Endothelial cell of umbilical vein (primary cell): ENCODE measurements at regions not wholly inside any gene's neighbourhood (a gene's known extent, or its start where the extent isn't known, plus 50 kb on each side); places are given as distances from the start of the nearest gene placed in this dataset.

Experiments used
- BruUV-seq: library from RNA; stranded (reverse); fragments of 400-500 nt; replicated peaks from 2 replicates; lab custom pipeline; 2021; lab: Mats Ljungman, UMichigan
- CTCF ChIA-PET: fragments of 300-600, 350-600 bp; sonication (Branson Sonifier 250); formaldehyde crosslinking; loops from one replicate; lab custom pipeline; 2021; ENCODE audit warnings: antibody characterized with exemption, inconsistent platforms; lab: Charles Lee
- POLR2A ChIA-PET: fragments of 300-600, 350-600 bp; sonication (Branson Sonifier 250); formaldehyde crosslinking; loops from one replicate; lab custom pipeline; 2021; ENCODE audit warnings: antibody characterized with exemption, inconsistent platforms; lab: Charles Lee
- DNase-seq: peaks from one replicate; pipeline ENCODE4 v3.0.0-alpha.2; 2011; ENCODE audit warnings: low read depth, low spot score
- FAIRE-seq: peaks from 2 replicates; lab custom pipeline; 2011; peaks lifted over from hg19 to GRCh38; lab: Jason Lieb, UNC
- H2AFZ ChIP-seq: 2 replicates; pipeline ENCODE4 v1.6.0; 2012; ENCODE audit warnings: low read depth, low read length, control low read depth, inconsistent platforms
- H3K27ac ChIP-seq: 2 replicates; pipeline ENCODE4 v1.5.1; 2011; ENCODE audit warnings: low read depth, mild to moderate bottlenecking, control low read depth, low read length, moderate library complexity; ENCODE audit not compliant: insufficient read depth
- H3K27me3 ChIP-seq, 2 experiments: 2 replicates each; pipeline versions ENCODE4 v1.6.0 to v1.6.1; 2011; ENCODE audit warnings: low read length in 2 of 2, mixed read lengths in 1 of 2; ENCODE audit not compliant: control insufficient read depth in 2 of 2, insufficient read depth in 2 of 2
- H3K36me3 ChIP-seq, 2 experiments: 2 replicates in 1 of 2; 3 replicates in 1 of 2; pipeline ENCODE4 v1.5.1; 2011; ENCODE audit warnings: low read length in 2 of 2, mild to moderate bottlenecking in 1 of 2, moderate library complexity in 1 of 2; ENCODE audit not compliant: control insufficient read depth in 2 of 2, insufficient read depth in 2 of 2; ENCODE audit errors: extremely low read depth in 1 of 2
- H3K4me1 ChIP-seq: 3 replicates; pipeline ENCODE4 v1.5.1; 2011; ENCODE audit warnings: mild to moderate bottlenecking, low read length; ENCODE audit not compliant: control insufficient read depth, insufficient read depth; ENCODE audit errors: extremely low read depth
- H3K4me2 ChIP-seq: 2 replicates; pipeline ENCODE4 v1.6.1; 2011; ENCODE audit warnings: low read length, control low read depth, mixed read lengths; ENCODE audit not compliant: insufficient read depth
- H3K4me3 ChIP-seq, 3 experiments: fragments of 200-600 bp in 1 of 3; sonication (generic), shearing (Covaris generic) in 1 of 3; replicated peaks in 1 of 3; 2 replicates each; pipeline ENCODE4 v1.5.1; 2011 to 2016; ENCODE audit warnings: control low read depth in 3 of 3, low read length in 3 of 3, mild to moderate bottlenecking in 2 of 3, inconsistent platforms in 1 of 3, low read depth in 1 of 3, moderate library complexity in 1 of 3; ENCODE audit not compliant: insufficient read depth in 1 of 3
- H3K79me2 ChIP-seq: 2 replicates; pipeline ENCODE4 v1.6.0; 2012; ENCODE audit warnings: low read length, inconsistent platforms; ENCODE audit not compliant: control insufficient read depth, insufficient read depth
- H3K9ac ChIP-seq: replicated peaks from 2 replicates; pipeline ENCODE3; 2011; ENCODE audit warnings: low read length, control low read depth; ENCODE audit not compliant: insufficient read depth; ENCODE audit errors: extremely low read depth
- H3K9me1 ChIP-seq: replicated peaks from 3 replicates; pipeline ENCODE4 v1.6.0; 2011; ENCODE audit warnings: mild to moderate bottlenecking, low read length; ENCODE audit not compliant: control insufficient read depth, insufficient read depth; ENCODE audit errors: extremely low read depth
- H3K9me3 ChIP-seq: replicated peaks from 2 replicates; pipeline ENCODE4 v1.5.1; 2012; ENCODE audit warnings: low read length, inconsistent platforms; ENCODE audit not compliant: control insufficient read depth, insufficient read depth
- H4K20me1 ChIP-seq: replicated peaks from 2 replicates; pipeline ENCODE3; 2011; ENCODE audit warnings: mild to moderate bottlenecking, low read length; ENCODE audit not compliant: control insufficient read depth, insufficient read depth; ENCODE audit errors: extremely low read depth
- EZH2 ChIP-seq: IDR thresholded peaks from 2 replicates; pipeline ENCODE4 v1.6.1; 2012; ENCODE audit warnings: borderline replicate concordance, low read depth, mild to moderate bottlenecking, moderate library complexity, low read length, inconsistent platforms; ENCODE audit not compliant: severe bottlenecking
- FOS ChIP-seq: IDR thresholded peaks from 2 replicates; pipeline ENCODE4 v1.6.1; 2011; ENCODE audit warnings: mild to moderate bottlenecking, low read length, moderate library complexity, borderline replicate concordance; ENCODE audit not compliant: insufficient read depth
- GATA2 ChIP-seq: IDR thresholded peaks from 2 replicates; pipeline ENCODE4 v1.7.0; 2011; ENCODE audit warnings: low read depth, mild to moderate bottlenecking, moderate library complexity, mixed read lengths, low read length; ENCODE audit not compliant: insufficient read length, insufficient read depth
- JUN ChIP-seq: IDR thresholded peaks from 2 replicates; pipeline ENCODE4 v1.6.1; 2011; ENCODE audit warnings: borderline replicate concordance, low read depth; ENCODE audit not compliant: insufficient read length, insufficient read depth
- MYC ChIP-seq: IDR thresholded peaks from one replicate; pipeline ENCODE4 v1.6.1; 2011; ENCODE audit warnings: mild to moderate bottlenecking, low read depth, low read length
- POLR2A ChIP-seq: IDR thresholded peaks from 2 replicates; pipeline ENCODE4 v1.6.1; 2012; ENCODE audit warnings: low read depth, mild to moderate bottlenecking, control low read depth, low read length
- POLR2AphosphoS5 ChIP-seq: IDR thresholded peaks from 2 replicates; pipeline ENCODE4 v1.6.1; 2012; ENCODE audit warnings: low read depth, mild to moderate bottlenecking, control low read depth, low read length, moderate library complexity; ENCODE audit not compliant: insufficient read depth
- dilution Hi-C: fragments of 300-500 bp; cut with MboI; formaldehyde crosslinking; loops from one replicate; pipeline ENCODE4 v1.15.0; 2019; ENCODE audit warnings: low sequenced_read_pairs; ENCODE audit not compliant: extremely low pct_ligation_motif_present
- intact Hi-C: fragments of 100-400 bp; cut with micrococcal nuclease; formaldehyde crosslinking; loops from one replicate; pipeline ENCODE4 v1.10.0; 2022
- TF ChIP-seq, protein P1 (sequence below): IDR thresholded peaks from 2 replicates; pipeline ENCODE4 v1.6.1; 2011; ENCODE audit not compliant: insufficient read depth, insufficient read length
- TF ChIP-seq, protein P2 (sequence below), 2 donors: IDR thresholded peaks; 1 replicate in 1 of 2; 2 replicates in 1 of 2; pipeline ENCODE4 v1.5.1; 2011; ENCODE audit warnings: low read length in 2 of 2, mild to moderate bottlenecking in 2 of 2, moderate library complexity in 2 of 2, control low read depth in 1 of 2, inconsistent platforms in 1 of 2, low read depth in 1 of 2; ENCODE audit not compliant: insufficient read depth in 1 of 2; ENCODE audit errors: extremely low read depth in 1 of 2

DNA sequence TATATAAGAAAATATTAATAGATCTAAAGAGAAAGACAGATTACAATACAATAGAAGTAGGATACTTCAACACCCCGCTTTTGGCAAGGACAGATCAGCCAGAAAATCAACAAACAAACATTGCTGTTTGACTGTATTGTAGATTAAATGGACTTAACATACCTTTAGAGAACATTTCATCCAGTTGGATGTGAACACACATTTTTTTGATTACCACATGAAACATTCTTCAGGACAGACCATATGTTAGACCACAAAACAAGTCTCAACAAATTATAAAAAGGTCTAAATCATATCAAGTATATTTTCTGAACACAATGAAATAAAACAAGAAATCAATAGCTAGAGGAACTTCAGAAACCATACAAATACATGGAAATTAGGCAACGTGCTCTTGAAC lies 148.2 kb downstream of the TRMT11 start:
- dilution Hi-C loops: no loop called here
- POLR2A ChIA-PET: no interaction called here

More for the DNA sequence above, 148.2 kb downstream of the TRMT11 start:
- H3K36me3 ChIP-seq: no peaks in the 10 kb centered on the region
- no peak overlapping the region for H2AFZ ChIP-seq
- no peak overlapping the region for H3K9ac ChIP-seq
- no peaks in the 10 kb centered on the region for H4K20me1 ChIP-seq
- no peak overlapping the region for H3K27ac ChIP-seq
- intact Hi-C loops: no loop called here
- TF ChIP-seq POLR2A: no peak
- no peak for TF ChIP-seq EZH2
- no peak for TF ChIP-seq MYC
- no peak for TF ChIP-seq POLR2AphosphoS5
- no peak for TF ChIP-seq GATA2
- no peak for TF ChIP-seq FOS
- TF ChIP-seq, protein P1, sequence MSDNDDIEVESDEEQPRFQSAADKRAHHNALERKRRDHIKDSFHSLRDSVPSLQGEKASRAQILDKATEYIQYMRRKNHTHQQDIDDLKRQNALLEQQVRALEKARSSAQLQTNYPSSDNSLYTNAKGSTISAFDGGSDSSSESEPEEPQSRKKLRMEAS: no peak
- no peak for TF ChIP-seq JUN
- TF ChIP-seq, protein P2, sequence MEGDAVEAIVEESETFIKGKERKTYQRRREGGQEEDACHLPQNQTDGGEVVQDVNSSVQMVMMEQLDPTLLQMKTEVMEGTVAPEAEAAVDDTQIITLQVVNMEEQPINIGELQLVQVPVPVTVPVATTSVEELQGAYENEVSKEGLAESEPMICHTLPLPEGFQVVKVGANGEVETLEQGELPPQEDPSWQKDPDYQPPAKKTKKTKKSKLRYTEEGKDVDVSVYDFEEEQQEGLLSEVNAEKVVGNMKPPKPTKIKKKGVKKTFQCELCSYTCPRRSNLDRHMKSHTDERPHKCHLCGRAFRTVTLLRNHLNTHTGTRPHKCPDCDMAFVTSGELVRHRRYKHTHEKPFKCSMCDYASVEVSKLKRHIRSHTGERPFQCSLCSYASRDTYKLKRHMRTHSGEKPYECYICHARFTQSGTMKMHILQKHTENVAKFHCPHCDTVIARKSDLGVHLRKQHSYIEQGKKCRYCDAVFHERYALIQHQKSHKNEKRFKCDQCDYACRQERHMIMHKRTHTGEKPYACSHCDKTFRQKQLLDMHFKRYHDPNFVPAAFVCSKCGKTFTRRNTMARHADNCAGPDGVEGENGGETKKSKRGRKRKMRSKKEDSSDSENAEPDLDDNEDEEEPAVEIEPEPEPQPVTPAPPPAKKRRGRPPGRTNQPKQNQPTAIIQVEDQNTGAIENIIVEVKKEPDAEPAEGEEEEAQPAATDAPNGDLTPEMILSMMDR (IDR thresholded peaks at IDR 0.05; ENCODE audit: extremely low read depth in 1 of 2, insufficient read depth in 1 of 2, low read depth in 1 of 2, low read length in 2 of 2): no peak
- FAIRE-seq (no peak), DNase-seq (no peak)
- no peak overlapping the region for H3K4me3 ChIP-seq
- H3K9me1 ChIP-seq: no peaks in the 10 kb centered on the region
- H3K79me2 ChIP-seq: no peaks in the 10 kb centered on the region
- BruUV-seq: no TSS peak
- CTCF ChIA-PET: interaction anchor here (1.3 kb wide), 1 partner anchor 16 kb away, joined by 3 read pairs; no protein-coding TSS in a partner anchor
- no peaks in the 10 kb centered on the region for H3K27me3 ChIP-seq
- H3K4me1 ChIP-seq: no peaks in the 10 kb centered on the region
- no peaks in the 10 kb centered on the region for H3K9me3 ChIP-seq
- H3K4me2 ChIP-seq: no peak overlapping the region
